ENCODE measurements at regions not wholly inside any gene's neighbourhood (a gene's known extent, or its start where the extent isn't known, plus 50 kb on each side); places are given as distances from the start of the nearest gene placed in this dataset.

DNA sequence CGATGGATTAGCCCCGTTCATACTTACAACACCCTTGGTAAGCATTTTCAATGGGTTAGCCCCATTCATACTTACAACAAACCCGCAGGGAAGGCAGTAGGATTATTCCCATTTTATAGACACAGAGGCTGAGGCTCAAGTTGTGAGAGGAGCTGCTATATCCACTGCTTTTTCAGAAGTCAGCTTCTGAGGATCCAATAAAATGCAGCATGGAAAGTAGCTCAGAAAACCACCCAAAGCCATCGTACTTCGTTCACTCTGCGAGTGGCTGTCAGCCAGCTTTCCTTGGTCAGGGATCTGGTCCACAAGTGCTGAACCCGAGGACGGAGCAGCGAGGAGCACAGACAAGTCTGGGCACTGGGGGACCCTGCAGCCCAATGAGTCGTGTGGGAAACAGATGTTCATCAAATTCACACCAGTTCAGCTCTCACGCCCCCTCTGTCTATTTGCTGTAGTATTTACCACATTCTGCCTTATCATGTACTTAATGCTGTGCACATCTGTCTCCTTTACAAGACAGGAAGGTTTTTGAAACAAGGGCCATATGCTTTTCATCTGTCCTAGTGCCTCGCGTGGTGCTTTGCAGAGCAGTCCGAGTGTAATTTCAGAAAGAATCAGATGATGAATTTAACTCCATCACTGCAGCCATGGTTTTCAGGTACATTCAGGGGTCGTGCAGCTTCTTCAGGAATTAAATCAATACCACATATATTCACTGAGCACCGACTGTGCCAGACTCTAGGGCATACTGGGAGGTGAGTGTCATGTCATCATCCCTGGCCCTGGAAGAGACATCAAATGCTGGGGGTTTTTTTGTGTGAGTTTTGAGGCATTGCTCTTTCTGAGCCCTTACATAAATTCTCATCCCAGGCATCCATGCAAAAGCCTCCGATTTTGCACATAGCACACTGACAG, 256.9 kb downstream of the CDH26 start:
- H3K9ac ChIP-seq (ENCODE audit: low read length) = no peak overlapping the region
- no peak overlapping the region for H3K18ac ChIP-seq (ENCODE audit: low read length)
- H2AFZ ChIP-seq (ENCODE audit: insufficient read depth, low read length, poor library complexity) = no peak overlapping the region
- WGBS (ENCODE audit: extremely low coverage, insufficient coverage, insufficient read length) = no CpG with 5 or more reads among the region's 17 CpGs
- H3K4me2 ChIP-seq (ENCODE audit: low read length) = no peak overlapping the region
- H3K14ac ChIP-seq (ENCODE audit: low read length) = no peak overlapping the region
- no peaks in the 10 kb centered on the region for H3K36me3 ChIP-seq (ENCODE audit: control insufficient read depth in 1 of 2, insufficient read depth in 2 of 2, low read length in 2 of 2)
- no peak overlapping the region for H4K12ac ChIP-seq (ENCODE audit: low read depth, low read length)
- no peaks in the 10 kb centered on the region for H3K4me1 ChIP-seq (ENCODE audit: control insufficient read depth in 1 of 2, insufficient read depth in 2 of 2, low read length in 2 of 2)
- no peak overlapping the region for H2BK12ac ChIP-seq (ENCODE audit: low read length)
- no peak overlapping the region for H2BK5ac ChIP-seq (ENCODE audit: low read depth, low read length, poor library complexity)
- H3K9me3 ChIP-seq (ENCODE audit: insufficient read depth, low read depth, low read length) = peaks cover 2% of the 10 kb centered on the region
- H3K27ac ChIP-seq (ENCODE audit: low read depth, low read length) = no peak overlapping the region
- no peaks in the 10 kb centered on the region for H3K27me3 ChIP-seq (ENCODE audit: insufficient read depth, low read length)
- H3K4me3 ChIP-seq (ENCODE audit: low read depth, low read length) = no peak overlapping the region
- no peak overlapping the region for H2AK5ac ChIP-seq (ENCODE audit: low read length)
- H3K79me2 ChIP-seq (ENCODE audit: control insufficient read depth, insufficient read depth, low read length, poor library complexity) = no peaks in the 10 kb centered on the region
- H4K91ac ChIP-seq (ENCODE audit: low read depth, low read length) = no peak overlapping the region
- H3K23ac ChIP-seq (ENCODE audit: low read length) = no peak overlapping the region
- H4K8ac ChIP-seq (ENCODE audit: low read depth, low read length) = no peak overlapping the region
- no peak for DNase-seq
- no peaks in the 10 kb centered on the region for H3K79me1 ChIP-seq (ENCODE audit: low read length)
- H3K4ac ChIP-seq (ENCODE audit: low read depth, low read length) = no peak overlapping the region
- H2BK120ac ChIP-seq (ENCODE audit: insufficient read depth, low read length, poor library complexity) = no peak overlapping the region

DNA sequence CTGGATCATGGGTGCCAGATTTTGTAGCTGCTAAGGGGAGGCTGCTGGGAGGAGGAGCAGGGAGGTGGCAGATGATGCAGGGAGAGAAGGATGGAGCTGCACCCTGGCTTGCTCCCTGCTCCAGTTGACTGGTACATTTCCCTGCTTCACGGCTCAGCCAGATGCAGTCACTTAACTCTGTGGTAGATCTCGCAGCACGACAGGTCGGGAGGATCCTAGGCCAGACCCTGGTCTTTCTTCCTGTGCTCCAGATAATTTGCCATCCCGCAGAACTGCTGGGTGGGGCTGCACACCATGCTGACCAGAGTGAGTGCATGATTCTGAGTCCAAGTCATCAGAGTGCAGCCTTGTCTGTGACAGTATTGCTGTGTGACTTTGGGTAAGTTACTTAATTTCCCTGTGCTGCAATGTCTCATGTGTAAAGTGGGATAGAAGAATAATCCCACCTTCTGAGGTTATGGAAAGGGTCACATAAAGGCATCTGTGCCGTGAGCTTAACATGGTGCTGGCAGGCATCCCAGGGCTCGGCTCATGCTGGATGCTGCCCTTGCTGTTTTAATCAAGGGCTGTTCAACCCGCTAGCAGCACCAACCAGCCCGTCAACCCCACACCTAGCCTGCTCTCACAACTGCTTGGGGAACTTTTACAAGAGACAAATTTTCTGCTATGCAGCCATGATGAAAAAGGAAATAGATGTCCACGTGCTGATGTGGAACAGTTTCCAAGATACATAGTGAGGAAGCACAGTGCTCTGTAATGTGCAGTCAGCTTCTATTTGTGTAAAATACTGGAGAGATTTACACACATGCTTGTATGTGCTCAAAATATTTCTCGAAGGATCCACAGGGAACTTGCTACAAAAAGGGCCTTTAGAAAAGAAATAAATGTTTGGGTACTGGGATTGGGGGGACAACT, 257.9 kb downstream of the CDH26 start:
- H2BK12ac ChIP-seq (ENCODE audit: low read length) = no peak overlapping the region
- no peak overlapping the region for H2AFZ ChIP-seq (ENCODE audit: insufficient read depth, low read length, poor library complexity)
- no peaks in the 10 kb centered on the region for H3K79me2 ChIP-seq (ENCODE audit: control insufficient read depth, insufficient read depth, low read length, poor library complexity)
- H4K91ac ChIP-seq (ENCODE audit: low read depth, low read length) = no peak overlapping the region
- no peak overlapping the region for H2BK120ac ChIP-seq (ENCODE audit: insufficient read depth, low read length, poor library complexity)
- H3K4me2 ChIP-seq (ENCODE audit: low read length) = no peak overlapping the region
- no peaks in the 10 kb centered on the region for H3K79me1 ChIP-seq (ENCODE audit: low read length)
- H2BK5ac ChIP-seq (ENCODE audit: low read depth, low read length, poor library complexity) = no peak overlapping the region
- no CpG with 5 or more reads among the region's 11 CpGs for WGBS (ENCODE audit: extremely low coverage, insufficient coverage, insufficient read length)
- DNase-seq = no peak
- H3K18ac ChIP-seq (ENCODE audit: low read length) = no peak overlapping the region
- no peaks in the 10 kb centered on the region for H3K36me3 ChIP-seq (ENCODE audit: control insufficient read depth in 1 of 2, insufficient read depth in 2 of 2, low read length in 2 of 2)
- H3K27ac ChIP-seq (ENCODE audit: low read depth, low read length) = no peak overlapping the region
- no peak overlapping the region for H3K9ac ChIP-seq (ENCODE audit: low read length)
- peaks cover 2% of the 10 kb centered on the region for H3K9me3 ChIP-seq (ENCODE audit: insufficient read depth, low read depth, low read length)
- no peak overlapping the region for H4K12ac ChIP-seq (ENCODE audit: low read depth, low read length)
- H3K4me1 ChIP-seq (ENCODE audit: control insufficient read depth in 1 of 2, insufficient read depth in 2 of 2, low read length in 2 of 2) = no peaks in the 10 kb centered on the region
- no peak overlapping the region for H3K4me3 ChIP-seq (ENCODE audit: low read depth, low read length)
- H3K14ac ChIP-seq (ENCODE audit: low read length) = no peak overlapping the region
- no peak overlapping the region for H2AK5ac ChIP-seq (ENCODE audit: low read length)
- H3K27me3 ChIP-seq (ENCODE audit: insufficient read depth, low read length) = no peaks in the 10 kb centered on the region
- H4K8ac ChIP-seq (ENCODE audit: low read depth, low read length) = no peak overlapping the region
- no peak overlapping the region for H3K23ac ChIP-seq (ENCODE audit: low read length)
- H3K4ac ChIP-seq (ENCODE audit: low read depth, low read length) = no peak overlapping the region

DNA sequence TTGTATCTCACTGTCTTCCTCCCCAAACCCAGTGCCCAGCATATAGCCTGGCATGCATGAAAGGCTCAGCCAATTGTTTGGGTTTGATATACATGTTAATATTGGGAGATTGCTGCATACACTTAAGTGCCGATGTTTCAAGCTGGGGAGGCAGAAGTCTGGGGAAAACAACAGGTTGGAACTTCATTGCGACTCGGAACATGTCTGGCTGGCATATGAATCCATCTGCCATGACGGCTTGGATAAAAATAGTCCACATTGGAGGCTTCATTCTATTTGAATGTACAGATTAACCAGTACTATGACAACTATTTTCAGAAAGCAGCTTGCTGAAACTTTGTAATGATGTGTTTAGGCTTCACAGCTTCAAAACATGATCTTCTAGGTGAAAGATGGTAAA, 261.0 kb downstream of the CDH26 start:
- no peaks in the 10 kb centered on the region for H3K4me1 ChIP-seq (ENCODE audit: control insufficient read depth in 1 of 2, insufficient read depth in 2 of 2, low read length in 2 of 2)
- H3K18ac ChIP-seq (ENCODE audit: low read length) = no peak overlapping the region
- H2AFZ ChIP-seq (ENCODE audit: insufficient read depth, low read length, poor library complexity) = no peak overlapping the region
- no peak overlapping the region for H2BK5ac ChIP-seq (ENCODE audit: low read depth, low read length, poor library complexity)
- no CpG with 5 or more reads among the region's 4 CpGs for WGBS (ENCODE audit: extremely low coverage, insufficient coverage, insufficient read length)
- no peak overlapping the region for H4K91ac ChIP-seq (ENCODE audit: low read depth, low read length)
- H3K23ac ChIP-seq (ENCODE audit: low read length) = no peak overlapping the region
- H4K8ac ChIP-seq (ENCODE audit: low read depth, low read length) = no peak overlapping the region
- no peak overlapping the region for H2BK120ac ChIP-seq (ENCODE audit: insufficient read depth, low read length, poor library complexity)
- no peak overlapping the region for H2BK12ac ChIP-seq (ENCODE audit: low read length)
- no peak overlapping the region for H2AK5ac ChIP-seq (ENCODE audit: low read length)
- H3K79me1 ChIP-seq (ENCODE audit: low read length) = no peaks in the 10 kb centered on the region
- no peak overlapping the region for H3K4ac ChIP-seq (ENCODE audit: low read depth, low read length)
- no peak overlapping the region for H3K14ac ChIP-seq (ENCODE audit: low read length)
- H3K27me3 ChIP-seq (ENCODE audit: insufficient read depth, low read length) = no peaks in the 10 kb centered on the region
- DNase-seq = no peak
- H3K4me3 ChIP-seq (ENCODE audit: low read depth, low read length) = no peak overlapping the region
- no peaks in the 10 kb centered on the region for H3K36me3 ChIP-seq (ENCODE audit: control insufficient read depth in 1 of 2, insufficient read depth in 2 of 2, low read length in 2 of 2)
- no peaks in the 10 kb centered on the region for H3K79me2 ChIP-seq (ENCODE audit: control insufficient read depth, insufficient read depth, low read length, poor library complexity)
- no peak overlapping the region for H3K9ac ChIP-seq (ENCODE audit: low read length)
- no peak overlapping the region for H3K4me2 ChIP-seq (ENCODE audit: low read length)
- H3K27ac ChIP-seq (ENCODE audit: low read depth, low read length) = no peak overlapping the region
- H3K9me3 ChIP-seq (ENCODE audit: insufficient read depth, low read depth, low read length) = no peaks in the 10 kb centered on the region
- no peak overlapping the region for H4K12ac ChIP-seq (ENCODE audit: low read depth, low read length)

DNA sequence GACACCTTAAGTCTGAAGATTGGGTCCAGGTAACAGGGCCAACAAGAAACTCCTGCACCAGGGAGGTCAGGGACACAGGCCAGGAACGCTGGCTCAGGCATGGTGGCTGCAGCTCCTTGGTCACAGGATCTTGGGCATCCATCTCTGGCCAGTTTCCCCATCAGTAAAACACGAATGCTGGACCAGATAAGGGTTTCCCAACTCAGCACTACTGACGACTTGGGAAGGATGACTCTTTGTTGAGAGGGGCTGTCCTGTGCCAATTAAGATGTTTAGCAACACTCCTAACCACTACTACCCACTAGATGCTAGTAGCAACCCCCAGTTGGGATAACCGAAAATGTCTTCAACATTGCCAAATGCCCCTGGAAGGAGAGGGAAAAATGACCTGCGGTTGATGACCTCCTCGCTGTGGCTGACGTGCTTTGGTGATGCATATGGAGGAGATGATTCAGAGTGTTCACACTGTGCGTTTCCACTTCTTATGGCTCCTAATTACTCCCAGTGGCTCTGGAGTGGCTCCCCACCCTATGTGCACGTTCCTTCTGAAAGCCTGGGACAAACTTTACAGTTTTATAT, 261.9 kb downstream of the CDH26 start:
- H3K4me2 ChIP-seq (ENCODE audit: low read length) = no peak overlapping the region
- no CpG with 5 or more reads among the region's 9 CpGs for WGBS (ENCODE audit: extremely low coverage, insufficient coverage, insufficient read length)
- no peak overlapping the region for H4K8ac ChIP-seq (ENCODE audit: low read depth, low read length)

More for the DNA sequence above, 261.9 kb downstream of the CDH26 start:
- no peak overlapping the region for H2BK5ac ChIP-seq (ENCODE audit: low read depth, low read length, poor library complexity)
- no peak overlapping the region for H4K12ac ChIP-seq (ENCODE audit: low read depth, low read length)
- no peaks in the 10 kb centered on the region for H3K36me3 ChIP-seq (ENCODE audit: control insufficient read depth in 1 of 2, insufficient read depth in 2 of 2, low read length in 2 of 2)
- no peak overlapping the region for H3K14ac ChIP-seq (ENCODE audit: low read length)
- no peak overlapping the region for H3K4ac ChIP-seq (ENCODE audit: low read depth, low read length)
- H2AFZ ChIP-seq (ENCODE audit: insufficient read depth, low read length, poor library complexity) = no peak overlapping the region
- no peak overlapping the region for H3K18ac ChIP-seq (ENCODE audit: low read length)
- no peaks in the 10 kb centered on the region for H3K27me3 ChIP-seq (ENCODE audit: insufficient read depth, low read length)
- no peak overlapping the region for H2BK120ac ChIP-seq (ENCODE audit: insufficient read depth, low read length, poor library complexity)
- H3K79me1 ChIP-seq (ENCODE audit: low read length) = no peaks in the 10 kb centered on the region
- H3K23ac ChIP-seq (ENCODE audit: low read length) = no peak overlapping the region
- H3K9ac ChIP-seq (ENCODE audit: low read length) = no peak overlapping the region
- no peak overlapping the region for H2AK5ac ChIP-seq (ENCODE audit: low read length)
- no peaks in the 10 kb centered on the region for H3K4me1 ChIP-seq (ENCODE audit: control insufficient read depth in 1 of 2, insufficient read depth in 2 of 2, low read length in 2 of 2)
- H3K79me2 ChIP-seq (ENCODE audit: control insufficient read depth, insufficient read depth, low read length, poor library complexity) = no peaks in the 10 kb centered on the region
- H3K9me3 ChIP-seq (ENCODE audit: insufficient read depth, low read depth, low read length) = no peaks in the 10 kb centered on the region
- H4K91ac ChIP-seq (ENCODE audit: low read depth, low read length) = no peak overlapping the region
- DNase-seq = no peak
- H2BK12ac ChIP-seq (ENCODE audit: low read length) = no peak overlapping the region
- H3K27ac ChIP-seq (ENCODE audit: low read depth, low read length) = no peak overlapping the region
- no peak overlapping the region for H3K4me3 ChIP-seq (ENCODE audit: low read depth, low read length)
